Endothelial cell of umbilical vein (primary cell): ENCODE measurements at regions not wholly inside any gene's neighbourhood (a gene's known extent, or its start where the extent isn't known, plus 50 kb on each side); places are given as distances from the start of the nearest gene placed in this dataset.

ENCODE experiments used
- CTCF ChIP-seq, 2 donors: IDR thresholded peaks; 1 replicate in 1 of 2; 2 replicates in 1 of 2; pipeline ENCODE4 v1.5.1; 2011; ENCODE audit warnings: low read length in 2 of 2, mild to moderate bottlenecking in 2 of 2, moderate library complexity in 2 of 2, control low read depth in 1 of 2, inconsistent platforms in 1 of 2, low read depth in 1 of 2; ENCODE audit not compliant: insufficient read depth in 1 of 2; ENCODE audit errors: extremely low read depth in 1 of 2
- EZH2 ChIP-seq: IDR thresholded peaks from 2 replicates; pipeline ENCODE4 v1.6.1; 2012; ENCODE audit warnings: borderline replicate concordance, low read depth, mild to moderate bottlenecking, moderate library complexity, low read length, inconsistent platforms; ENCODE audit not compliant: severe bottlenecking
- FOS ChIP-seq: IDR thresholded peaks from 2 replicates; pipeline ENCODE4 v1.6.1; 2011; ENCODE audit warnings: mild to moderate bottlenecking, low read length, moderate library complexity, borderline replicate concordance; ENCODE audit not compliant: insufficient read depth
- POLR2AphosphoS5 ChIP-seq: IDR thresholded peaks from 2 replicates; pipeline ENCODE4 v1.6.1; 2012; ENCODE audit warnings: low read depth, mild to moderate bottlenecking, control low read depth, low read length, moderate library complexity; ENCODE audit not compliant: insufficient read depth

GRCh38 chr6:78300885-78301284 is 566.5 kb upstream of the IRAK1BP1 start:
- TF ChIP-seq CTCF (IDR thresholded peaks at IDR 0.05; ENCODE audit: extremely low read depth in 1 of 2, insufficient read depth in 1 of 2, low read depth in 1 of 2, low read length in 2 of 2): no peak
- no peak for TF ChIP-seq EZH2
- TF ChIP-seq POLR2AphosphoS5: no peak
- TF ChIP-seq FOS: no peak
